Inferior parietal cortex (tissue), 1 donor: ENCODE measurements at regions not wholly inside any gene's neighbourhood (a gene's known extent, or its start where the extent isn't known, plus 50 kb on each side); places are given as distances from the start of the nearest gene placed in this dataset.
A peak's percentile ranks its signal among the peaks of the same experiment; 100 is the strongest.
"Not testable (repeated sequence)": the region's sequence is repeated elsewhere in the genome, so short reads cannot be mapped to it uniquely, and the experiment has no call there.

Experiments used
- DNase-seq: peaks from one replicate; pipeline ENCODE4 v3.0.0-alpha.2; 2016; ENCODE audit errors: extremely low spot score

DNA sequence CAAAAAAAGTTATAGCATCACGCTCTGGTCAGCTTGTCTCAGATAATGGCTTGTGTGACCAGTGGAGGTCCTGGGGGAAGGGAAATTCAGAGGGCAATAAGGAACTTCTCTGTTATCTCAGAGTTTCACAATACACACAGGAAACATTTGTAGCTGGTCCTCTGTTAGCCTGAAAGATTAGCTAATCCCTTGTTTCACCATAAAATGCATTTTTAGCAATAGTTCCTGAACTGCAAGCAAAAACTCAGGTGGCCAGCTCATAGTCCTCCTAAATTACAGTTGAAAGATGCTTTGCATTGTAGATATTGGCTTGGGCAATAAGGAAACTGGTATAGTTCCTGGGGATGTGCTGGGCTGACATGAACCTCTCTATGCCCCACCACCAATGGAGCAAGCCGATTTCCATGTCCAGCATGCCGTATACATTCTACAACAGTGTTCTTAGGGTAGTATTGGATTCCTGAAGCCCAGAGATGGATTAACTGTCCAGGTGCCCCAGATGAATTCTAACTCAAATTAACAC, 141.5 kb upstream of the TBL1XR1 start:
- peak; percentile 30 for DNase-seq

GRCh38 chr3:177339220-177339703, 142.0 kb upstream of the TBL1XR1 start:
- not testable (repeated sequence) for DNase-seq

- DNase-seq, result no peak
Measured at GRCh38 chr3:177340243-177340830, 143.1 kb upstream of the TBL1XR1 start.

DNA sequence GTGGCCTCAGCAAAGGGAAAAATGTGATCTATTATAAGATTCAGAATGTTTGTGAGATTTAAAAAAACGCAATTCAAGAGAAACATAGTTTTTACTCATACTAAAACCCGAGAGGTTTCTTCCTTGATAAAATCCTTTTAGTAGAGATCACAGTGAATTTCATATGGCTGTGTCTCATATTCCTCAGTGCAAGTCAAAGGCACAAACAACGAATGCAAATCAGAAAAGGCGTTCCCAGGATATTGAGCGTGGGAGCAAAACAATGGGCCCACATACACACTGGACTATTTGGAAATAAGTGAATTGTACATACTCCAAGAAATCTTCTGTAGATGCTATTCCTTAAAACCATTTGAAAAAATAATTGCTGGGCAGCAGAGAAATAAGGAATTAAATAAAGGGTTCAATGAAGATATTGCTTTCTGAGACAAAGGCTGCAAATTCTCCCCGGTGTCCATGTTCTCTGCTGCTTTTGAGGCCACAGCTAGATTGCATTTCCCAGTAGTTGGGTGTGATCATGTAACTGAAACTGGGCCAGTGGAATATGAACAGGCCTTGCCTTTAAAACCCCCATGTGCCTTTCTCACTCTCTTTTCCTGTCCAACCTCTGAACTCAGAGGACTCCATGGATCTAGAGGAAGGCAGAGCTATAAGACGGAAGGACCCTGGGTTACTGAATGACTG, 144.6 kb upstream of the TBL1XR1 start:
- DNase-seq, result no peak

GRCh38 chr3:177343122-177343625, 145.9 kb upstream of the TBL1XR1 start:
- no peak for DNase-seq

DNA sequence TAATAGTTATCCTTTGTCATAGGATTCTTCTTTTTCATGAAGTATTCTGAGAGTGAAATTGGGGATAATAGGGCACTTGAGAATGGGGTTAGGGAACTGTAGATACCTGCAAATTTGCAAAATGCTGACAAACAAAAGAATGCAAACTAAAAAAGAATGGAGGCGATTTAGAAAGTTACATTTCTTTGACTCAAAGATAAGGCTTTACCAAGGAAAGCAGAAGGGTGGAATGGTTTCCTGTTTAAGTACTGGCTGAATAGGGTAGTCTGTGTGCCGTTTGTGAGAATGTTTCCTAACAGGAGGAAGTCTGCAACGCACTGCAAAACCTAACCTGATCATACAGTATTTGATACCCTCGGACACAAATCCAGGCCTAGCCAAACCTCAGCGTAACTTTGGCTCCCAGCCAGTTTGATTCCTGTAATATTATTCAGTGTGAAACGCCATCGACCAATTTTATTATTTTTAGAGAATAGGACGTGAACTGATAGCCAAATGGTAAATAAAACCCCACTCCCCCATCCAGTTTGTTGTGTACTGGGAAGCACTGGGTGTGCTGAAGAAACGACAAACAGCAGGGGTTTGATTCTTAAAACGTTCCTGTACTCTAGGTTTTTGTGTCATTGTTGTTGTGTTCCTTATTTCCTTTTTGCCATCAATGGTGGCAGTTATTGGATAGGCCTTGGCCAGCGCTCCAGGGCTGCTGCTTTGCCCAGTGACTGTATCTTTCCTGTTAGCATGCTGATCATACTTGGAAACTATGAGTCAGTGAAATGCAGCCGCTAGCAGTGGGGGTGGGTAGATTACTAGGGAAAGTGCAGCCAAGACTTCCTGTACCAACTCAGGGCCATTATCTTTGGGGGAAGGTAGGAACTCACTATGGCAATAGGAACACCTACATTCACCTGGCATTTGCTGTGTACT, 148.0 kb upstream of the TBL1XR1 start:
- DNase-seq, result peak; percentile 78

DNA sequence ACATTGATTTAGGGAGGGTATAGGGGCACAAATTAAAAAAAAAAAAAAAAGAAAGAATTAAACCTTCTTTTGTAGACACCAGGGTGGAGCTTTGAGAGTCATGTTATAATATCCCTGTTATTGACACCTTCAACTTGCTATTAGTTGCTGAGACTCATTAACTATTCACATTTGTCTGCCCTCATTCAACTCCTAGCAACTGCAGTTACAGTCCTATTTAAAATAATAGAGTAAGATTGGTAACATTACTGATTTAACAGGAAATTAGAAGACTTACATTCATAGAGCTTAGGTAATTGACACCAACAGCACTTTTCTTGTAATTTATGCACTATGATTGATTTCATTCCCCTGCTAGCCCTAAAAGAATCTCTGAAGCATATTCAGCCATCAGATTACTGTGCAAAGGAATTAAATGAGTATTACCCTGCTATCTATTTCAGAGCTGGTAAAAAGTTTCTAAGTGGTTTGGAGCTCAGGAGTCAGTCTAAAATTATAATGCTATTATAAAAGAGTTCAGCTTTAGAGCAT, 148.8 kb upstream of the TBL1XR1 start:
- no peak for DNase-seq

DNA sequence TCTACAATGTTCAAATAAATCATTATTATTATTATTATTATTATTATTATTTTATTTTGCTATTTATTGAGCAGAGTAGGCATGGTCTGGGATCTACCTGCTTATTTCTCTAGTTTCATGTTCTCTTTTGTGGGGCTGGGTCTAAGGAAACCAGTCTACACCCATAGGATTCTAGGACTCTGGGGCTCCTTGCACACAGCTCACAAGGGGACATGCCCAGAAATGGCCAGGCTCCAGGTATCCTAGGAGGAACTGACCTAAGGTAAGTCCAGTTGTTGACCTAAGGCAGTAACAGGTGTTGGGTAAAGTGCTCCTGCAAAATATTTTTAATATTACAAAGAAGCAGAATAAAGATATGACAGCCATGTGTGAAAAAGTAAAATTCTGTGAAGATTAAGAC, 149.6 kb upstream of the TBL1XR1 start:
- no peak for DNase-seq

- DNase-seq, result no peak
Measured at GRCh38 chr3:177347611-177348010, 150.3 kb upstream of the TBL1XR1 start.

DNA sequence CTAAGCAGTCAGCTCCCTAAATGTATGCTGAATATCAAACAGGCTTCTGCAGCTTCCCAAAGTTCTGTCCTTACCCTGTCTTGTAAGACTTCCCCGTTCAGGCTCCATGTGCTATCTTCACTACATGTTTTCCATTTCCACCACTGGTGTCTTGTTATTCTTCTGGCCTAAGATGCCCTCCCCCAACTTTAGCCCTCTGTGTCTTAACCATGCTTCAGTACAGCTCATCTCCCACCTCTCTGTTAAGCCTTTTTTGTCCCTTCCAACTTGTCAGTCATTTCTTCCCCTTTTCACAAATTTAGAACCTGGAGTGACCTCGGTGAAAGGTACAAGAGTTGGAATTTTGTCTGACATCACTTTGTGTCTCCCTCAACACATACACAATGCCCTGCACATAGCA, 151.7 kb upstream of the TBL1XR1 start:
- DNase-seq, result no peak

GRCh38 chr3:177349384-177349783, 152.1 kb upstream of the TBL1XR1 start:
- no peak for DNase-seq

- DNase-seq, result no peak
Measured at GRCh38 chr3:177350121-177350520, 152.8 kb upstream of the TBL1XR1 start.

- DNase-seq, result no peak
Measured at GRCh38 chr3:177351206-177351605, 153.9 kb upstream of the TBL1XR1 start.

GRCh38 chr3:177351757-177352158, 154.5 kb upstream of the TBL1XR1 start:
- no peak for DNase-seq

DNA sequence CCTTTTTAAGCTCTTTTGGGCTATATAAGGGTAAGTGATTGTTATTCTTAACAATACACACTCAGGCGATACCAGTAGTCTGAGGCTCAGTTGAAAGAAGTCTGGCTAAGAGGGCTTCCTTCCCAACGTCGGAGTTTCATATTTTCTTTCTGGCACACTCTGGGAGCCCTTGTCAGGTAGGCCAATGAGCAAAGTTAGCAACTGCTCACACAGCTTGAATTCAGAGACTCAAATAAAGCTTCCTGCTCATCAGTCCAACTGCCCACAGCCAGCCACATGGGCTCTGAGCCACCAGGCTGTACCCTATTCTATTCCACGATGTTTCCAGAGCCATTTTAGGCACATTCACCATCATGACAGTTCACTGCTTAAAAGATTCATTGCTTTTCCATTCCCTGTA, 155.1 kb upstream of the TBL1XR1 start:
- no peak for DNase-seq

DNA sequence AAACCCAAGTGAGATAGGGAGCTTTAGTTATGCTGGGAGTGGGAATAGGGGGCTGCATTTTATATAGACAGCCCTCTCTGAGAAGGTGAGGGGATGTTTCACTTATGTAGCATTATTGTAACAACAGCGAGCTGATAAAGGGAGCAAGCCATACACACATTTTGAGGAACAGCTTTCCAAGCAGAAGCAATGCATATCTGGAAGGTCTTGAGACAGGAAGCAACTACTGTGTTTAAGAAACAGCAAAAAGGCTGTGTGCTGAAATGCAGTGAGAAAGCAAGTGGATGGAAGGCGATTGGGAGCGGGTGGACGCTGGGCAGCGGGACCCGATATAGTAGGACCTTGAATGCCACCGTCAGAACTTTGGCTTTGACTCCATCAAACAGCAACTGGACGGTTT, 155.9 kb upstream of the TBL1XR1 start:
- DNase-seq, result no peak

DNA sequence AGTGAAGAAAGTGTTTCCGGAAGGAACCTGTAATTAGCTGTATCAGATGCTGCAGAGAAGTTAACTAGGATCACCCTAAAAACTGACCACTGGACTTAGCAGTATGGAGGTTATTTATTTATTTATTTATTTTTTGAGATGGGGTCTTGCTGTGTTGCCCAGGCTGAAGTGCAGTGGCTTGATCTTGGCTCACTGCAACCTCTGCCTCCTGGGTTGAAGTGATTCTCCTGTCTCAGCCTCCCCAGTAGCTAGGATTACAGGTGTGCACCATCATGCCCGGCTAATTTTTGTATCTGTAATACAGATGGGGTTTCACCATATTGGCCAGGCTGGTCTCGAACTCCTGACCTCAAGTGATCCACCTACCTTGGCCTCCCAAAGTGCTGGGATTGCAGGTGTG, 156.6 kb upstream of the TBL1XR1 start:
- not testable (repeated sequence) for DNase-seq

DNA sequence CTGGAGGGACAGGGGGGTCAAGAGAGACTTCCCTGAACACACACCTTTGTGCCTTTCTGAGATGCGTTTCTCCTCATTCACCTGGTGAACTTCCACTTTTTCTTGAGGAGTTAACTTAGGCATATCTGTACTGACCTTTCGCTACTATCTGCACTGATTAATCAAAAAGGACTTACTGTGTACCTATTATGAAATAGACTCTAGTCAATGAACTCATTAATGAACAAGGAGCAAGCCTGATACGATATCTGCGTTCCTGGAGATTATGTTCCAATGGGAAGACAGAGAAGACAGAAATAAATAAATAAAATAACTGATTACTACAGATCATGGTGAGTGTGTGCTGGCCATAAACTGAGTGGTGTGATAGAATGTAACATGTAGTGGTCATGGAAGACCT, 157.2 kb upstream of the TBL1XR1 start:
- no peak for DNase-seq

GRCh38 chr3:177356113-177356512, 158.8 kb upstream of the TBL1XR1 start:
- DNase-seq, result no peak

DNA sequence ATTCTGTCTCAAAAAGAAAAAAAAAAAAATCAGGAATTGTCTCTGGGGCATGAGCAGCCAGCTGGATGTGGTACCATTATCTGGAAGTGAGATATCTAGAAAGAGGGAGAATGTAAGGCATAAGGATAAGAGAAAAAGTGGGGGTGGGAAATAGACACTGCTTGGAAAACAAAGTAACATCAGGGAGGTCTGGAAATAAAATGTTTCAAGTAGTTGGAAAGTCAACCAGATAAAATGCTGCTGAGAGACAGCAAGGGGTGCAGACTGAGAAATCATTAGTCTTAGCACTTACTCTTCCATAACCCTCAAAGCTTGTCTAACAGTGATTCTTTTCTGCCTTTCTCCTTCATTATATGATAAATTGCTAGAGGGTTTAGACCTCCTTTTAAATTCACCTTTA, 159.7 kb upstream of the TBL1XR1 start:
- no peak for DNase-seq

DNA sequence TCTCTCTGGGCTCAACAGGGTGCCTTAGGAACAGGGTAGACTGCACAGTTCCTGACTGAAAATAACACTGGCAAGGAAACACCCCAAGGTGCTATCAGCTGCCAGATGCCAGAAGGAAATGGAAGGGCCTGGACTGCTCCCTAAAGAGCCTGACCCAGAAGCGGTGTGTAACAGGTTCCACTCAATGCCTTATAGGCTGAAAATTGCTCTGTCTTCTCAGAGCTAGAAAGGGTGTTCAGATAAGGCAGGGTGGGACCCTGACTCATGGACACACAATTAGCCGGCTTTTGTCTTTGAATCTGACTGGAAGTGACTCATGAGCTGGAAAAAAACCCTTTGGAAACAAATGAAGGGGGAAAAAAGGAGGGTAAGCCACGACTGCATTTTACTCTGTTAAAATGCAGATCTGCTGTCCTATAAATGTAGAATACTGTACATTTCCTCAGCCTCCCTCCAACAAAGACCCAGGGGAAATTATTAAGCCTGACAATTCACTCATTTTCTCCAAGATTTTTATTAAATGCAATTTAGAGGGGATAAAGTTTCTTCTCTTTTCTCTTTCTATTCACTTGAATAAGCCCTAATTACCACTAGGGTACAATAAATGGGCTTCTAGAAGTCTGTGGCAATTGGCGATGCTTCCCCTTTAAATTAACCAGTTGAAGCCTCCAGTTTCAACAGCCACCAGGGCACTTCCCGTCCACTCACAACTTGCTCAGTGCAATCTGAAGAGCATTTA, 160.2 kb upstream of the TBL1XR1 start:
- DNase-seq, result peak; percentile 62
